ENCODE measurements at regions not wholly inside any gene's neighbourhood (a gene's known extent, or its start where the extent isn't known, plus 50 kb on each side); places are given as distances from the start of the nearest gene placed in this dataset.

DNA sequence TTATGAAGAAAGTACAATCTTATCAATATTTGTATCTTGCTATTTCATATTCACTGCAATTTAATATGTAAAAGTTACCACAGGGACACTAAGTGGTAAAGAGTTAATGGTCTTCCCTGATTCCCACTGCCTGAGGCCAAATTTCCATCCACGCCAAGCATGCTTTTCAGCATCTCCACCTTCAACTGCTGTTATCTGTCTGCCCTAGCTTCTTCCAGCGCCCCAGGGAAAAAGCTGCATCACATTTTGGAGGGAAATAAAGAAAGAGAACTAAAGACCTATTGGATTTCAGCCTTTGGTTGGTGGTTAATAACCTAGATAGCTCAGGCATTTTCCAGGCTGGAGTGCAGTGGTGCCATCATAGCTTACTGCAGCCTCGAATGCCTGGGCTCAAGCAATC, 61.3 kb upstream of the NKX2-2 start:
- Histone ChIP-seq H3K9ac (ENCODE audit: low read depth in 1 of 2, low read length in 2 of 2) (no peak overlapping the region), H3K27me3 (ENCODE audit: control insufficient read depth in 4 of 4, insufficient read depth in 4 of 4, low read length in 3 of 4) (no peaks in the 10 kb centered on the region), H3K36me3 (ENCODE audit: control insufficient read depth in 4 of 4, insufficient read depth in 3 of 4, low read depth in 1 of 4, low read length in 3 of 4) (no peaks in the 10 kb centered on the region), H3K4me1 (ENCODE audit: control insufficient read depth in 4 of 4, insufficient read depth in 4 of 4, low read length in 3 of 4) (peaks cover 0 to 16% (median 14%) of the 10 kb centered on the region in 4 donors), H3K4me3 (ENCODE audit: low read depth in 1 of 3, low read length in 3 of 3) (no peak overlapping the region), H3K9me3 (ENCODE audit: control insufficient read depth in 4 of 4, low read length in 3 of 4) (no peaks in the 10 kb centered on the region), H3K27ac (ENCODE audit: low read depth in 1 of 2, low read length in 2 of 2) (no peak overlapping the region)
- TF ChIP-seq HNF4A (conservative IDR thresholded peaks at IDR 0.05), result no peak
- no peak for TF ChIP-seq EGR1 (IDR thresholded peaks at IDR 0.05; ENCODE audit: low read depth in 2 of 2)
- no peak for TF ChIP-seq HNF4G (IDR thresholded peaks at IDR 0.05)
- TF ChIP-seq TAF1 (conservative IDR thresholded peaks at IDR 0.05), result no peak
- WGBS, result 84% methylated on average over 3 of the region's 3 CpGs
- no peak for DNase-seq (ENCODE audit: low spot score)

DNA sequence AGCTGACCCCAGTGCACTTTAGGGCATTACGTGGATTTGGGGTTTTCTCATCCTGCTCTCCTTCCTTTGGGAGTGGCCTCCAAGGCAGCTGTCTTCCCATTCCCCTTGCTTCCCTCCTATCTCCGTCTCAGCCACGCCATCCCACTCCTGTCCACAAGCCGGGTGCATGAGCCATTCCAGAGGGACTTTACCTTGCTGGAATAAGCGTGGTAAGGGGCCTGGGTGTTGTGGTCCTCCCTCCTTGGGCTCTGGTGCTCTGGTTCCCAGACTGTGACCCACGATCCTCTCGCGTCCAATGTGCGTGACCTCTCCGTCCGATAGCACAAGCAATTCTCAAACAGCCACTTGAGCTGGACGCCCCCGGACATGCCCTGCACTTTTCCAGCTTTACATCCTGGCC, 60.6 kb upstream of the NKX2-2 start:
- H3K4me3 ChIP-seq (ENCODE audit: low read depth in 1 of 3, low read length in 3 of 3), result no peak overlapping the region
- no peaks in the 10 kb centered on the region for H3K9me3 ChIP-seq (ENCODE audit: control insufficient read depth in 4 of 4, low read length in 3 of 4)
- no peaks in the 10 kb centered on the region for H3K36me3 ChIP-seq (ENCODE audit: control insufficient read depth in 4 of 4, insufficient read depth in 3 of 4, low read depth in 1 of 4, low read length in 3 of 4)
- DNase-seq (ENCODE audit: low spot score), result no peak
- TF ChIP-seq FOXA1 (IDR thresholded peaks at IDR 0.05), result no peak
- TF ChIP-seq, protein P1, sequence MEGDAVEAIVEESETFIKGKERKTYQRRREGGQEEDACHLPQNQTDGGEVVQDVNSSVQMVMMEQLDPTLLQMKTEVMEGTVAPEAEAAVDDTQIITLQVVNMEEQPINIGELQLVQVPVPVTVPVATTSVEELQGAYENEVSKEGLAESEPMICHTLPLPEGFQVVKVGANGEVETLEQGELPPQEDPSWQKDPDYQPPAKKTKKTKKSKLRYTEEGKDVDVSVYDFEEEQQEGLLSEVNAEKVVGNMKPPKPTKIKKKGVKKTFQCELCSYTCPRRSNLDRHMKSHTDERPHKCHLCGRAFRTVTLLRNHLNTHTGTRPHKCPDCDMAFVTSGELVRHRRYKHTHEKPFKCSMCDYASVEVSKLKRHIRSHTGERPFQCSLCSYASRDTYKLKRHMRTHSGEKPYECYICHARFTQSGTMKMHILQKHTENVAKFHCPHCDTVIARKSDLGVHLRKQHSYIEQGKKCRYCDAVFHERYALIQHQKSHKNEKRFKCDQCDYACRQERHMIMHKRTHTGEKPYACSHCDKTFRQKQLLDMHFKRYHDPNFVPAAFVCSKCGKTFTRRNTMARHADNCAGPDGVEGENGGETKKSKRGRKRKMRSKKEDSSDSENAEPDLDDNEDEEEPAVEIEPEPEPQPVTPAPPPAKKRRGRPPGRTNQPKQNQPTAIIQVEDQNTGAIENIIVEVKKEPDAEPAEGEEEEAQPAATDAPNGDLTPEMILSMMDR (IDR thresholded peaks at IDR 0.05; ENCODE audit: low read depth, low read length, missing input control), result no peak
- TF ChIP-seq REST (IDR thresholded peaks at IDR 0.05), result no peak
- TF ChIP-seq ATF3 (IDR thresholded peaks at IDR 0.05), result no peak
- no peak for TF ChIP-seq RAD21 (IDR thresholded peaks at IDR 0.05)
- TF ChIP-seq MAX (IDR thresholded peaks at IDR 0.05), result no peak
- TF ChIP-seq HNF4G (IDR thresholded peaks at IDR 0.05), result no peak
- no peak for TF ChIP-seq NR2F2 (IDR thresholded peaks at IDR 0.05)
- no peak for TF ChIP-seq SP1 (IDR thresholded peaks at IDR 0.05)
- TF ChIP-seq YY1 (IDR thresholded peaks at IDR 0.05), result no peak
- TF ChIP-seq FOXA2 (IDR thresholded peaks at IDR 0.05), result no peak
- TF ChIP-seq HNF4A (conservative IDR thresholded peaks at IDR 0.05), result no peak
- no peak for TF ChIP-seq JUND (IDR thresholded peaks at IDR 0.05)
- TF ChIP-seq, protein P2, sequence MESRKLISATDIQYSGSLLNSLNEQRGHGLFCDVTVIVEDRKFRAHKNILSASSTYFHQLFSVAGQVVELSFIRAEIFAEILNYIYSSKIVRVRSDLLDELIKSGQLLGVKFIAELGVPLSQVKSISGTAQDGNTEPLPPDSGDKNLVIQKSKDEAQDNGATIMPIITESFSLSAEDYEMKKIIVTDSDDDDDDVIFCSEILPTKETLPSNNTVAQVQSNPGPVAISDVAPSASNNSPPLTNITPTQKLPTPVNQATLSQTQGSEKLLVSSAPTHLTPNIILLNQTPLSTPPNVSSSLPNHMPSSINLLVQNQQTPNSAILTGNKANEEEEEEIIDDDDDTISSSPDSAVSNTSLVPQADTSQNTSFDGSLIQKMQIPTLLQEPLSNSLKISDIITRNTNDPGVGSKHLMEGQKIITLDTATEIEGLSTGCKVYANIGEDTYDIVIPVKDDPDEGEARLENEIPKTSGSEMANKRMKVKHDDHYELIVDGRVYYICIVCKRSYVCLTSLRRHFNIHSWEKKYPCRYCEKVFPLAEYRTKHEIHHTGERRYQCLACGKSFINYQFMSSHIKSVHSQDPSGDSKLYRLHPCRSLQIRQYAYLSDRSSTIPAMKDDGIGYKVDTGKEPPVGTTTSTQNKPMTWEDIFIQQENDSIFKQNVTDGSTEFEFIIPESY (IDR thresholded peaks at IDR 0.05), result no peak
- TF ChIP-seq TAF1 (conservative IDR thresholded peaks at IDR 0.05), result no peak
- no peak for TF ChIP-seq RXRA (IDR thresholded peaks at IDR 0.05)
- TF ChIP-seq GABPA (IDR thresholded peaks at IDR 0.05 in 1 of 2, conservative IDR thresholded peaks at IDR 0.05 in 1 of 2), result no peak
- TF ChIP-seq EGR1 (IDR thresholded peaks at IDR 0.05; ENCODE audit: low read depth in 2 of 2), result no peak
- H3K27ac ChIP-seq (ENCODE audit: low read depth in 1 of 2, low read length in 2 of 2), result no peak overlapping the region
- no peak overlapping the region for H3K9ac ChIP-seq (ENCODE audit: low read depth in 1 of 2, low read length in 2 of 2)
- H3K27me3 ChIP-seq (ENCODE audit: control insufficient read depth in 4 of 4, insufficient read depth in 4 of 4, low read length in 3 of 4), result no peaks in the 10 kb centered on the region
- H3K4me1 ChIP-seq (ENCODE audit: control insufficient read depth in 4 of 4, insufficient read depth in 4 of 4, low read length in 3 of 4), result peaks cover 0 to 22% (median 19%) of the 10 kb centered on the region in 4 donors
- WGBS, result 87% methylated on average over 13 of the region's 13 CpGs
